Stimulated activated memory B cell treated with anti-CD40 and anti-IgM and Interleukin-4, amounts not matched to agents 10 μg/mL and 1 μg/mL and 100 μg/mL, for 72 hours (primary cell): ENCODE measurements at regions not wholly inside any gene's neighbourhood (a gene's known extent, or its start where the extent isn't known, plus 50 kb on each side); places are given as distances from the start of the nearest gene placed in this dataset.

ENCODE experiments used
- ATAC-seq: fragments of 150-1000 bp; cut with Tn5 transposase; 2 replicates; pipeline ENCODE4 v1.10.0; 2021
- H3K27ac Mint-ChIP-seq: one replicate; pipeline ENCODE4 v1.8.0; 2022; ENCODE audit warnings: mild to moderate bottlenecking, mixed read lengths
- H3K27me3 Mint-ChIP-seq: one replicate; pipeline ENCODE4 v1.8.0; 2022; ENCODE audit warnings: mixed read lengths
- H3K36me3 Mint-ChIP-seq: one replicate; pipeline ENCODE4 v1.8.0; 2022; ENCODE audit warnings: mixed read lengths
- H3K4me1 Mint-ChIP-seq: one replicate; pipeline ENCODE4 v1.8.0; 2022; ENCODE audit warnings: mixed read lengths
- H3K4me3 Mint-ChIP-seq: one replicate; pipeline ENCODE4 v1.8.0; 2022; ENCODE audit warnings: mild to moderate bottlenecking, moderate library complexity, mixed read lengths
- H3K9me3 Mint-ChIP-seq: one replicate; pipeline ENCODE4 v1.8.0; 2022; ENCODE audit warnings: mixed read lengths

DNA sequence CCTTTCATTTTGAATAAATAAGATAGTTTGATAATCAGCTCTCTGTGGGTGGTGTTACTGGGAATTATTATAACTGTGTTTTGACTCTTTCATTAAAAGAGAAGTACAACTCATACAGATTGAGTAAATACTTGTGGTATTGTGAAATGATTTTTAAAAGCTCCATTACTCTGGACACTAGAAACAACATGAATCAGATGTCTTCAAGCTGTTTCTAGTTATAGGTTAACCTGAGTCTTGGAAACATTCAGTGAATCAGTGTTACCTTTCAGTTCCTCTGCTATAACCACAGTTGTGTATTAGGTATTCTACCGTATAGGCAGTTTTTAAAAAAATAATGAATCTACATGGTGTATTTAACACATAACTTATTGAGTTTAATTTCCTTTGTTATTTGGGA lies 128.4 kb upstream of the SSTR1 start:
- ATAC-seq = no peak
- Mint-ChIP-seq H3K4me3 (no peak overlapping the region), H3K36me3 (no peaks in the 10 kb centered on the region), H3K4me1 (no peaks in the 10 kb centered on the region), H3K27ac (no peak overlapping the region), H3K9me3 (peaks cover 6% of the 10 kb centered on the region), H3K27me3 (no peaks in the 10 kb centered on the region)

DNA sequence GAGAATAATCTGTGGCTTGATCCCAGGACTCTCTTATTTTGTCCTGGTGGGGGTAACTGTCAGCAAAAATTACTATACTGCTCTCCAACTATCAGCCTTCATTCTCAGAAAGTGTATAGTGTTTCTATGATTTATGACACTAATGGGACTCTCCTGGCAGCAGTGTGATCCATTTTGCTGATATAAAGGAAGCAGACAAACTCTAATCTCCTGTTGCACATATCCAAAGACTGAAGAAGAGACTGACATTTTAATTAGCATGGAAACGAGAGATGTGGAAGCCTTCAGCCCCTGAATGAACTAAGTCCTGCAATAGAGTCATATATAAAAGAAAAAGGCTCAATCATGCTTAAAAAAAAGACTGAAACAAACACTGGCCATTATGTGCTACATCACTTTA lies 127.8 kb upstream of the SSTR1 start:
- Mint-ChIP-seq H3K27me3 (no peaks in the 10 kb centered on the region), H3K36me3 (no peaks in the 10 kb centered on the region), H3K4me3 (no peak overlapping the region), H3K9me3 (peaks cover 6% of the 10 kb centered on the region), H3K27ac (no peak overlapping the region), H3K4me1 (no peaks in the 10 kb centered on the region)
- ATAC-seq = no peak

DNA sequence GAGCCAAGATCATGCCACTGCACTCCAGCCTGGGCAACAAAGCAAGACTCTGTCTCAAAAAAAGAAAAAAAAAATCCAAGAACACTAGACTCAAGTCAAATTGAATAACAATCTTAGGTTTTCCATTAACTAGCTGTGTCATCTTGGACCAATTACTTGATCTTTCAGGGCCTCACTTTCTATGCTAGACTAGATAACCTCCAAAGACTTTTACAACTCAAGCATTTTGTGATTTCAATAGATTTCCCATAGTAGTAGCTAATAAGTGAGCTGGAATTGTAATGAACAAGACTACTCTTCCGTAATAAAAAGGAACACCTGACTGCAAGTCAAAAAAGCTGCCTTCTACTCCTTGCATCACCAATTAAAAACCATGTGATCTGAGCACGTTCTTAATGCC lies 127.0 kb upstream of the SSTR1 start:
- H3K27ac Mint-ChIP-seq = no peak overlapping the region
- no peaks in the 10 kb centered on the region for H3K27me3 Mint-ChIP-seq
- ATAC-seq = no peak
- H3K9me3 Mint-ChIP-seq = peaks cover 6% of the 10 kb centered on the region
- H3K4me3 Mint-ChIP-seq = no peak overlapping the region
- no peaks in the 10 kb centered on the region for H3K4me1 Mint-ChIP-seq
- no peaks in the 10 kb centered on the region for H3K36me3 Mint-ChIP-seq

DNA sequence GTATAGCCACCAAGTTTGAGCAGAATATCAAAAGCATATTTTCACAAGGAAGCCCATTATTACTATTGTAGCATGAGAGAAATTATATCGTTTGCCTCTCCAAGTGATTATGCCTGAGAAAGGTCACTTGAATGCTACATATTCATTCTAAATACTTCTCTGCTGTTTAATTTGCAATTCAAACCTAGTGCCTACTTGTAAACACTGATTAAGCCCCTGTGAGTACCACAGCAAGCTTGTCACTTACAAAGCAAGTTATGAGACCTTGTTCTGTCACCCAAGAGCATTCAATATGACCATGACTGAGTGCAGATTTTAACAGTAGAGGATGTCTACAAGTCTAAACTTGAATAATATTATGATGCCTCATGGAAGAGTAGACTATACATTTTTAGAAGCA lies 124.7 kb upstream of the SSTR1 start:
- Mint-ChIP-seq H3K4me3 (no peak overlapping the region), H3K27ac (no peak overlapping the region), H3K36me3 (no peaks in the 10 kb centered on the region)

DNA sequence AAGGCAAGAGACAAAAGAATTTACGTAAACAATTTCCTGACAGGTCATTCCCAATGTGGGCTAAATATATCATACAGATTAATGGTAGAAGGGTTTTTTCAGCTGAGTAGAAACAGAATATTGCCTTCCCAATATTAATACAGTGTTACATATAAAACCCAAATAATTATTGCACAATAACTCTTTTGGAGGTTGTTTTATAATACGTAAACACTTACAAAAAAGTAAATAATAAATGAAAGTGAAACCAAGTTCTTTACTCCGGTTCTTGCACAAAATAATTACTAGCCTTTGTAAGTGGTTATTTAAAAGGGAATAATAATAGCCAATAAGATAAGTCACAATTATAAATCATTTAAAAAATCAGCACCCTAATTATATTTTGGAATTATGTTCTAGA lies 118.6 kb upstream of the SSTR1 start:
- Mint-ChIP-seq H3K9me3 (peaks cover 8% of the 10 kb centered on the region), H3K27me3 (no peaks in the 10 kb centered on the region), H3K36me3 (no peaks in the 10 kb centered on the region), H3K27ac (no peak overlapping the region), H3K4me3 (no peak overlapping the region), H3K4me1 (no peaks in the 10 kb centered on the region)
- ATAC-seq = no peak

More for the DNA sequence above, 124.7 kb upstream of the SSTR1 start:
- Mint-ChIP-seq H3K9me3 (peaks cover 3% of the 10 kb centered on the region), H3K4me1 (no peaks in the 10 kb centered on the region), H3K27me3 (no peaks in the 10 kb centered on the region)
- ATAC-seq = no peak

DNA sequence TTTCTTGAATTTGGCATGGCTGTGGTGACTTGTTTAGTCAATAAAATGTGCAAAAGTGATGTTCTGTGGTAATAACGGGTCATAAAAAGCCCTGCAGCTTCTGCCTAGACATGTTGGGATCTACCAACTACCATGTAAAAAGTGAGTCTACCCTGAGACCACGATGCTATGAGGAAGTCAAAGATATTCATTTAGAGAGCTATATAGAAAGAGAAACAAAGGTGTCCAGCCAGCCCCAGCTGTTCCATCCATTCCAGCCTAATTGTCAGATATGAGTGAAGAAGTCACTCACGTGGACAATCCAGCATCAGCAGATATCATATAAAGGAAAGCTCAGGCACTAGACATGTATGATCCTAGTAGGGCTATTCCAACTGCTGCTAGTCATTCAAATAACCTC lies 117.2 kb upstream of the SSTR1 start:
- Mint-ChIP-seq H3K36me3 (no peaks in the 10 kb centered on the region), H3K4me1 (no peaks in the 10 kb centered on the region), H3K27ac (no peak overlapping the region), H3K4me3 (no peak overlapping the region), H3K9me3 (peaks cover 13% of the 10 kb centered on the region), H3K27me3 (no peaks in the 10 kb centered on the region)
- no peak for ATAC-seq

DNA sequence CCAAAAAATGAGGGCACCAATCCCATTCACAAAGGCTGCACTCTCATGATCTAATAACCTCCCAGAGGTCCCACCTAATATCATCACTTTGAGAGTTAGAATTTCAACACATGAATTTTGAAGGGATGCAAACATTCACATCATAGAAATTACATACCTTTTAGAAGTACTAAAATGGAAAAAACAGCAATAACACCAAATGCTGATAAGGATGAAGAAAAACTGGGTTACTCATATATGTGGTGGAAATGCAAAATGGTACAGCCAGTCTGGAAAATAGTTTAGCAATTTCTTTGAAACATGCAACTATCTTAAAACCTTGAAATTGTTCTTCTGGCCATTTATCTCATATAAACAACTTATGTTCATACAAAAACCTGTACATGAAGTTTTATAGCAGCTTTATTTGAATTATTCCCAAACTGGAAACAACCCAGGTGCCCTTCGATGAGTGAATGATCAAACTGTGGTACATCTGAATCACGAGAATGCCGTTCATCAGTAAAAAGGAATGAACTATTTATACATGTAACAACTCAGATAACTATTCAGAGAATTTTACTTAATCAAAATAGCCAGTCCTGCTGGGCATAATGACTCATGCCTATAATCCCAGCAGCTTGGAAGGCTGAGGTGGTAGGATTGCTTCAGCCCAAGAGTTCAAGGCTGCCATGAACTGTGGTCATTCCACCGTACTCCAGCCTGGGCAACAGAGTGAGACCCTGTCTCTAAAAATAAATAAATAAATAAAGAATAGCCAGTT lies 109.4 kb upstream of the SSTR1 start:
- no peaks in the 10 kb centered on the region for H3K4me1 Mint-ChIP-seq
- H3K27me3 Mint-ChIP-seq = no peaks in the 10 kb centered on the region
- ATAC-seq = no peak
- no peaks in the 10 kb centered on the region for H3K36me3 Mint-ChIP-seq
- H3K27ac Mint-ChIP-seq = no peak overlapping the region
- peaks cover 15% of the 10 kb centered on the region for H3K9me3 Mint-ChIP-seq
- H3K4me3 Mint-ChIP-seq = no peak overlapping the region

DNA sequence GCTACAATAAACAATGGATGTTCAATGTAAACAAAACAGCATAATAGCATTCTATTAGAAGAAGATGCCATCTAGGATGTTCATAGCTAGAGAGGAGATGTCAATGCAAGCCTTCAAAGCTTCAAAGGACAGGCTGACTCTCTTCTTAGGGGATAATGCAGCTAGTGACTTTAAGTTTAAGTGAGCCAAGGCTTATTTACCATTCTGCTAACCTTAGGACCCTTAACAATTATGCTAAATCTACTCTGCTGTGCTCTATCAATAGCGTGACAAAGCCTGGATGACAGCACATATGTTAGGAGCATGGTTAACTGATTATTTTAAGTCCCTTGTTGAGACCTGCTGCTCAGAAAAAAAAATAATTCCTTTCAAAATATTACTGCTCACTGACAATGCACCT lies 106.0 kb upstream of the SSTR1 start:
- Mint-ChIP-seq H3K36me3 (no peaks in the 10 kb centered on the region), H3K9me3 (peaks cover 11% of the 10 kb centered on the region), H3K27ac (no peak overlapping the region), H3K27me3 (no peaks in the 10 kb centered on the region), H3K4me3 (no peak overlapping the region), H3K4me1 (no peaks in the 10 kb centered on the region)
- no peak for ATAC-seq

DNA sequence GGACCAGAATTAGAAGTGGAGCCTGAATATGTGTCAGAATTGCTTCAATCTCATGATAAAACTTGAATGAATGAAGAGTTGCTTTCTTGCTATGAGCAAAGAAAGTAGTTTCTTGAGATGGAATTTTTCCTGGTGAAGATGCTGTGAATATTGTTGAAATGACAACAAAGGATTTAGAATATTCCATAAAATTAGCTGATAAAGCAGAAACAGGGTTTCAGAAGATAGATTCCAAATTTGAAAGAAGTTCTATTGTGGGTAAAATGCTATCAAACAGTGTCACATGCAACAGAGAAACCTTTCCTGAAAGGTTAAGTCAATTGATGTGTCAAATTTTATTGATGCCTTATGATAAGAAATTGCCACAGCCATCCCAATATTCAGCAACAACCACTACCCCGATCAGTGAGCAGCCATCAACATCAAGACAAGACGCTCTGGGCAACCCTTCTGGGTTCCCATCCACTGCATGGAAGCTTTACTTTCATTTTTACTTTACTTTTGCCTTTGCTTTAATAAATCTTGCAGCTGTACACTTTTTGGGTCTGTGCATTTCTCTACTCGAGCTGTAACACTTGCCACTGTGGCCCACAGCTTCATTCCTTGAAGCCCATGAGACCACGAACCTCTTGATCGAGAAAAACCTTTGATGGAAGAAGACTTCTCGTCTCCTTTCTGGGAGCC lies 104.0 kb upstream of the SSTR1 start:
- Mint-ChIP-seq H3K4me3 (no peak overlapping the region), H3K27ac (no peak overlapping the region)
- ATAC-seq = no peak

DNA sequence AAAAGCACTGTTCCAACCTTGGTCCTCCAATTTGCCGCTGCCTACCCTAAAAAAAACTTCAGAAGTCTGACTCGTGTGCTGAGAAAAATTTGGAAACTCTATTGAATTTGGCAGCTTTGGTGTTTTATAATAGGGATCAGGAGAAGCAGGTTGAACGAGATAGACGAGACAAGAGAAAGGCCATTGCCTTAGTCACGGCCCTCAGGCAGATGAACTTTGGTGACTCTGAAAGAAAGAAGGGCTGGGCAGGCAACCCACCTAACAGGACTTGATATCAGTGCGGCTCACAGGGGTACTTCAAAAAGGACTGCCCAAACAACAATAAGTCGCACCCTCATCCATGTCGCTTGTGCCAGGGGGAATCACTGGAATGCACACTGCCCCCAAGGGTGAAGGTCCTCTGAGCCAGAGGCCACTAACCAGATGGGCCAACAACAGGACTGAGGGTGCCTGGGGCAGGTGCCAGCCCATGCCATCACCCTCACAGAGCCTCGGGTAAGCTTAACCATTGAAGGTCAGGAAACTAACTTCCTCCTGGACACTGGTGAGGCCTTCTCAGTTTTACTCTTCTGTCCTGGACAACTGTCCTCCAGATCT lies 102.5 kb upstream of the SSTR1 start:
- Mint-ChIP-seq H3K4me3 (no peak overlapping the region), H3K4me1 (no peaks in the 10 kb centered on the region), H3K27me3 (no peaks in the 10 kb centered on the region), H3K27ac (no peak overlapping the region), H3K9me3 (peaks cover 9% of the 10 kb centered on the region), H3K36me3 (no peaks in the 10 kb centered on the region)
- ATAC-seq = no peak

More for the DNA sequence above, 104.0 kb upstream of the SSTR1 start:
- Mint-ChIP-seq H3K27me3 (no peaks in the 10 kb centered on the region), H3K4me1 (no peaks in the 10 kb centered on the region), H3K36me3 (no peaks in the 10 kb centered on the region), H3K9me3 (peaks cover 14% of the 10 kb centered on the region)

DNA sequence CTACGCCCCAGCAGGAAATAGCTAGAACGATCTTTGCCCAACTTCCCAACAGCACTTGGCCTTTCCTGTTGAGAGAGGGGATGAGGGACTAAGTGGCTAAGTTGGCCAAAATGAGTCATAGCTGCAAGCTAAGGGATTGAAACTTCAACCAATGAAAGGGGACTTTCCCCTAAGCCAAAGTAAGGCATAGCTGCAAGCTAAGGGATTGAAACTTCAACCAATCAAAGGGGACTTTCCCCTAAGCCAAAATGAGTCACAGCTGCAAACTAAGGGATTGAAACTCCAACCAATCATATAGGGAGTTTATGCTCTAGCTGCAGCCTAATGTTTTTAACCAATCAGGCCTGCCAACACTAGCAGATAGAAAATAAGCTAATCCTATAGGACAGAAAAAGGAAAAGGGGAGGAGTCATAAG lies 100.5 kb upstream of the SSTR1 start:
- Mint-ChIP-seq H3K4me1 (no peaks in the 10 kb centered on the region), H3K9me3 (peaks cover 7% of the 10 kb centered on the region), H3K27ac (no peak overlapping the region), H3K27me3 (no peaks in the 10 kb centered on the region), H3K4me3 (no peak overlapping the region), H3K36me3 (no peaks in the 10 kb centered on the region)
- ATAC-seq = no peak

DNA sequence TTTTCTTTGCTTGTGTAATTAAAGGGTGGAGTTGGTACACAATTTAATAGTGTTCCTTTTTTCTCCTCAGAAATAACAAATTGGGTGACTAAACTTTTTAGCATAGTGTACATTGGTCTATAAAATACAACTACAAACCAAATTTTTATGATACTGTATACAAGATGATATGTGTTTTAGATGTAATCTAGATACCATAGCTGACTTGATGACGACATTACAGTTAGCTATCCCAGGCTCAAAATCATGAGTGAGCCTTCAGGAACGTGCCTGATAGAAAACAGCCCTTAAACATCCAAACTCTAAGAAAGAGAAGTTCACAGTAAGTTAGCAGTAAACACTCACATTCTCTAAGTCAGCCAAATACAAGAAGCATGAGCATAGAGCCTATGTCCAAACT lies 99.0 kb upstream of the SSTR1 start:
- H3K9me3 Mint-ChIP-seq = peaks cover 7% of the 10 kb centered on the region

DNA sequence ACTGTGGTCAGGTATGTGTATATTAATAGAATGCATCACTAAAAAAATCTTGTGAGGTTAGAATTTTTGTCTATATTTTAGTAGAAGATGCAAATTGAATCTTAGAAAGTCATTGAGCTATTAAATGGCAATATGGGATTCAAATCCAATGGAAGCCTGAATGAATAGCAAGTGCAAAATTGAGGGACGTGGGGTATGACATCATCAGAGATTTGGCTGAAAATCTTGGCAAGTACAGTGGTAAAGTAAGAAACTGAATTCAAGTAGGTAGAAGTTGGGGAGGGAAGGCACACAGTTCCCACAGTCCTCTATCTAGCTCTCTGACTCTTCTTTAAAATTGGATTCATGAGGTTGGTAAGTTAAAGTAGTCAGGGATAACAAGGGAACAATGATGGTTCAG lies 97.4 kb upstream of the SSTR1 start:
- H3K9me3 Mint-ChIP-seq = peaks cover 7% of the 10 kb centered on the region
- H3K27ac Mint-ChIP-seq = no peak overlapping the region
- no peaks in the 10 kb centered on the region for H3K27me3 Mint-ChIP-seq
- H3K36me3 Mint-ChIP-seq = no peaks in the 10 kb centered on the region
- no peaks in the 10 kb centered on the region for H3K4me1 Mint-ChIP-seq
- ATAC-seq = no peak
- H3K4me3 Mint-ChIP-seq = no peak overlapping the region

More for the DNA sequence above, 99.0 kb upstream of the SSTR1 start:
- H3K4me1 Mint-ChIP-seq = no peaks in the 10 kb centered on the region
- H3K27me3 Mint-ChIP-seq = no peaks in the 10 kb centered on the region
- no peak overlapping the region for H3K4me3 Mint-ChIP-seq
- H3K36me3 Mint-ChIP-seq = no peaks in the 10 kb centered on the region
- H3K27ac Mint-ChIP-seq = no peak overlapping the region
- ATAC-seq = no peak

DNA sequence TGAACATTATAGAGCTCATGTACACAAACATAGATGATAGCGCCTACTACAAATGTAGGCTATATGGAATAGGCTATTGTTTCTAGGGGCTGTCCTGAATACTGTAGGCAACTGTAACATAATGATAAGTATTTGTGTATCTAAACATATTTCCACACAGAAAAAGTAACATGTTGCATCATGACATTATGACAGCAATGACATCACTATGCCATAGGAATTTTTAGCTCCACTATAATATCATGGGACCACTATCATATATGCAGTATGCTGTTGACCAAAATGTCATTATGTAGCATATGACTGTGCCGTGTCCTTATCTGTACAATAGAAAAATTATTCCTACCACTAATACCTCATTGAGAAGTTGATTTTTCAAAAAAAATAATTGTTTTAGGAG lies 96.7 kb upstream of the SSTR1 start:
- ATAC-seq = no peak
- peaks cover 5% of the 10 kb centered on the region for H3K9me3 Mint-ChIP-seq
- H3K36me3 Mint-ChIP-seq = no peaks in the 10 kb centered on the region
- H3K4me3 Mint-ChIP-seq = no peak overlapping the region
- H3K27me3 Mint-ChIP-seq = no peaks in the 10 kb centered on the region
- H3K27ac Mint-ChIP-seq = no peak overlapping the region
- no peaks in the 10 kb centered on the region for H3K4me1 Mint-ChIP-seq

DNA sequence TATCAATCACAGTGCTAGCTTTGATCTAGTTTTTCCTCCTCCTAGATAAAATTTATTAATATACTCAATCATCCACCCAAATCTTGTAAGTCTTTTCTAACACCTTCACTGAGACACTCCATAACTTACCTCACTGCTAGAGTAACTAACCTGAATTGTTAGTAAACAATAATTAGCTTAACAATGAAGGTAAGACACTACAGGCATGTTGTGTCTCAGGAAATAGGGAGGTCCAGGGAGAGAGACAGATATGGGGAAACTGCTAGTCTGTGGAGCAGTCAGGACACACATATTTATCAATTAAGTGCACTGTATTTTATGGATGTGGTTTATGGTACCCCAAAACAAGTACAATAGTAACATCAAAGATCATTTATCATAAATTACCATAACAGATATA lies 94.2 kb upstream of the SSTR1 start:
- no peaks in the 10 kb centered on the region for H3K36me3 Mint-ChIP-seq
- no peak overlapping the region for H3K4me3 Mint-ChIP-seq
- no peaks in the 10 kb centered on the region for H3K4me1 Mint-ChIP-seq
- H3K9me3 Mint-ChIP-seq = no peaks in the 10 kb centered on the region
- no peaks in the 10 kb centered on the region for H3K27me3 Mint-ChIP-seq
- H3K27ac Mint-ChIP-seq = no peak overlapping the region
- no peak for ATAC-seq

DNA sequence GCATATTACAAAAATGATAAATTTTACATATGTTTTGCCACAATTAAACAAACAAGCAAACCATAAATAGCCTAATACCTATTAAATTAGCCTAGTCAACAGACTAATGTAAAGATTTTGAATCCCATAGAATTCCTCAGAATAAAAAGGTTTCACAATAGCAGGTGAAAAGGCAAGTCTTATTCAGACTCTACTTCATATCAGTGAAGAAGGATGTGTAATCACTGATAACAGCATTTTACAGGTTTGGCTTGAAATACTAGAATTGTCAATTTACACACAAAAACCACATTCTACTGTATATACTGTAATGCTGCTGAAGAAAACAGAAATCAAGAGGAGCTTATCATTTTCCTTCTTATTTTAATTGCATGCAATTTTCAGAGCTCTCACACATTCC lies 90.8 kb upstream of the SSTR1 start:
- Mint-ChIP-seq H3K4me1 (no peaks in the 10 kb centered on the region), H3K36me3 (no peaks in the 10 kb centered on the region), H3K27me3 (no peaks in the 10 kb centered on the region), H3K9me3 (peaks cover 2% of the 10 kb centered on the region), H3K27ac (no peak overlapping the region), H3K4me3 (no peak overlapping the region)
- ATAC-seq = no peak
